HG03565 (cell line): ENCODE measurements at regions not wholly inside any gene's neighbourhood (a gene's known extent, or its start where the extent isn't known, plus 50 kb on each side); places are given as distances from the start of the nearest gene placed in this dataset.
"Not testable (repeated sequence)": the region's sequence is repeated elsewhere in the genome, so short reads cannot be mapped to it uniquely, and the experiment has no call there.

ENCODE experiments used
- ATAC-seq: cut with Tn5 transposase; IDR thresholded peaks from one replicate; pipeline ENCODE4 v1.9.1; 2021; ENCODE audit warnings: mild to moderate bottlenecking, moderate library complexity; ENCODE audit not compliant: unreplicated experiment

DNA sequence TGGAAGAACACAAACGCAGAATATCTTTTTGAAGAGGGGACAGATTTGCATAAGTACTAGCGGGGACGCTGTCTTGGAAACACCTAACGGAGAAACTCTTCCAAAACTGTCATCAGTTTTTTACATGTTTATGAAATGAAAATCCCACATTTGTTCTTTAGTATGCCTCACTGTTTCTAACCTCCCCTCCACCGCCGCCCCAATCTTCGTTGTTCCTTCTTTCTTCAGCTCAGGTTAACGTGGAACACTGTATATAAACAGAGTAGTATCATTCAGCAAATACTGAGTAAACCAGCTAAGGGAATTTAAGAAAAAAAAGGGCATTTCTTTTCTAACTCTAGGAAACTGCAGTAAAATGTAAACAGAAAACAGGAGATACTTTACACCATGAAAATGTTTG, 2345.6 kb downstream of the PCDH7 start:
- ATAC-seq: no peak

DNA sequence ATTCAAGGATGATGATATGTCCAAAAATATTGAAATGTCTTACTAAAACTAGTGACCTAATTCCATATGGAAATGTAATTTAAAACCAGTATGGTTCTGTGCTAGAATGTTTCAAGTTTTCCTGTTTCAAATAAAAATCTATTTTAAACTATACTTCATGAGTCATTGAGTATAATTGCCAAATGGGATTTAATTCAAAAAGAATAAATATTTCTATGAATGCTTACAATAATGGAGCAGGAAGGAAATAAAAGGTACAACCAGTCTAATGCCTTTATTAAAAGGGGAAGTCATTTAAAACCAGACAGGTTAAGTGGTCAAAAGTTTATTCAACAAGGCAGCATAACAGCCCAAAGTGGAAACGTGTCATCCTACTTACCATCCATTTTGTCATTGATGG, 2347.1 kb downstream of the PCDH7 start:
- ATAC-seq: no peak

DNA sequence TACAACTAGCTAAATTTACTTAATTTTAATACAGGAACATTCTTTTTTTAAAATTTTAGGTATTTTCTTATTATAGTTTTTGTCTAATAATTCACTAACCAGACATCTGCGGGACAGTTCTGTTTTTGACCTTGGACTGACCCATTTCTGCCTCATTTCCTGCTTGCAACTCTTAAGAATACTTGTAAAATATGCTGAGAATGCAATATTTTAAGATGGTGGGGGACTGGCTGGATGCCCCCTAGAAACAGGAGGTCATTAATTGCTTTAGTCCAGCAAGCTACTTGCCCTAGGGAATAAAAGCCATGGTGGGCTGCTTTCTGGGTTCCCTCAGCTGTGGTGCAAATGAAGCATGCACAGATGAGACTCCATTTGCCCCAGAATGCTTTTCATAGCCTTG, 2348.4 kb downstream of the PCDH7 start:
- no peak for ATAC-seq

DNA sequence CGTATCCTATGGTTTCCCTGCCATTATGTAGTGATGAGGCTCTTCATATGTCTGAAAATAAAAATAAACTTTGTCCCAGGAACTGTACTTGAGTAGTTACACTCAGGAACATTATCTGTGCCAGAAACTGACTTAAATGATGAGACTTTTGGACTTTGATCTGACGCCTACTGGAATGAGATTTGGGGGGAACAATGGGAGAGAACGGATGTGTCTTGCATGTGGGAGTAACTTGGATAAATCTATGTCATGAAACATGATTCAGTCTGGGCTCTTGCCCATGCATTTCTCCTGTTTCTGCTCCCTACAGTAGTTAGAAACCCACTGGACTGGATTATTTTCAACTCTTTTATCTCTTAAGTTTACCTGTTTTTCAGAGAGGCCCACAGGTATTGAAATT, 2351.4 kb downstream of the PCDH7 start:
- ATAC-seq: no peak

DNA sequence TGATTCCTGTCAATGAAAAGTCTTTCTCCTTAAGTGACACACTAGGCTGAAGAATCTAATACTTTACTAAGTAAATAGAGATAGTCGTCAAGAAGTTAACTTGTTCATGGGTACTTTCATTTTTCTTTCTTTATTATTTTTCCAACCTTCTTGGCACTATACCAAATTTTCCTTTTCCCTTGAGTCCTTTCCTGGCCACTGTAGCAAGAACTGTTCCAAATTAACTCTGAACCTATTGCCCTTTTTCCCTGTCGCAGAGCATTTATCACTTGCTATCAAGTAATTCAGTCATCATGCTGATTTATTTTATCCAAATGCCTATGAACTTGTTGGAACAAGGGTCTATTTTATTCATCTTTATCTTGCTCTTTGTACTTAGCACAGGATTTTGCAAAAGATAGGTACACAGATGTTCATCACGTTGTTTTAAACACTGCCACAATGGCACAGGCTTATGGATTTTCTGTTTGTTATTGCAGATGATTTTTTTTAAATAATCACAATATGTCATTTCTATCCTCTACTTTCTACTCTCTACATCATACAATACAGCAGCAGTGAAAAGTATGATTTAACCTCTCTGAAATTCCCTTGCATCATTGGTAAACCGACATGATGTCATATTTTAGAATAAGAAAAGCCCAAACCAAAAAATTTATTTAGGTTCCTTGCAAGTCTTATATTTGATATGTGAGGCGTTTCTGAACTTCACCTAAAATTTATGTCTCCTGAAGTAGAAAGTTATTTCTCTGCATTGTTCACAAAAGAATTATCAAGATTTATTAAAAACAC, 2352.3 kb downstream of the PCDH7 start:
- ATAC-seq: no peak

DNA sequence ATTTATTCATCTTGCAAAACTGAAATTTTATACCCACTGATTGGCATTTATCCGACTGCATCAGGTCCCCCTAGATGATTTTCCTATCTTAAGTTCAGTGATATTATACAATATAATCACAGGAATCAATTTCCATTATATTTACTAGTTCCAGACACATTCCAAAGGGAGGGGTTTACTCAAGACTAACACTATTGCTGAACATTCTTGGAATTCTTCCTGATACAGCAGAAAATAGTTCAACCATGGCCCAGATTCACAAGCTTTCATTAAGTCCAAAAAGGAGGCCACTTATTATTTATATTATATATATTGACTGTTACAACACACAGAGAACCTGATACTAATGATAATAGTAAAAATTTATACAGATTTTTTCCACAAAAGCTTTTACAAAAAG, 2353.6 kb downstream of the PCDH7 start:
- ATAC-seq: no peak

DNA sequence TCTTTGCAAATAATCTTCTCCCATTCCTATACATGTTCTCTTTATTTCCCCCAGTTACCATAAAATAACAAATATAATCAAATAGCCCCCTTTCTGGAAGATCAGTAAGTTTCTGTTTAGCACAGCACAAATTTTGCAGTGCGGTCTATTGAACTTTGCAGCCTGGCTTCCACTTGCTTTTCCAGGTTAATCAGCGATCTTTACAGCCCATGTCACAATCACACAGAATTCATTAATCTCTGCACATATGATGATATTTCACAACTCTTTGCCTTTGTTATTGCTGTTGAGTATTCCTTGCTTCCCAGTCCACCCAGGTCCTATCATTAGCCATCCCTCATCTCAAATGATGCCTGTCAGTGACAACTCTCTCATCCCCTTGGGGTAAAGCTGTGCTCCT, 2358.0 kb downstream of the PCDH7 start:
- no peak for ATAC-seq

DNA sequence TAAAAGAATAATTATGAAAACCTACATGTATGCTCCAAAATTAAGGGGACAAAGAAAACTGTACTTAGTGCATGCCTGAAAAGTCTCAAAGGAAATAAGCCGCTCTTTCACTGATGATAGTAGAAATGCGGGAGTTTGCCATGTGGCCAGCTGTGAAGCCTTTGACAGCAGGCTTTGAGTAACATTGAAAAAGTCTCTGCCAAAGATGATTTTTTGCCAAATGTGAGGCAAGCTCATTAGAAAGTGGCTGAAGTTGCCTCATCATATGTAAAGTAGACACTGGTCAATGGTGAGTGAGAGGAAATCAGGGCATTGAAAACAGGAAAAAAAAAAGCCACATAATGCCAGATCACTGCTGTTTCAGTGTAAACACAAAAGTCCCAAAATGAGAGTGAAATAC, 2360.1 kb downstream of the PCDH7 start:
- ATAC-seq: no peak

DNA sequence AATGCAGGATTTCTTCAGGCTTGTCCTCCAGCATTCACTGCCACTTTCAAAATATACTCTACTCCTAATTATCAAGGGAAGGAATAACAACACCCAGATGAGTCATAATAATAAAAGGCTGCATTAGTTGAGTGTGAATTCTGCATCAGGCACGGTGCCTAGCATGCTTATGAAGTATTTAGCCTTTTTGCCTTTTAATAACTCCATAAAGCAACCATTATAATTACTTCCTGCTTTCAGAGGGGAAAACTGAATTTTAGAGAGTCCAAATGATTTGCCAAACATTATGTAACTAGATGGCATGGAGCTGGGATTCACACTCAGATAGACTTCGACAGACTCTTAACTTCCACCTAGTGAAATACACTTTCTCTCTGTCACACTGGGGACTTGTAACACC, 2365.5 kb downstream of the PCDH7 start:
- ATAC-seq: no peak

DNA sequence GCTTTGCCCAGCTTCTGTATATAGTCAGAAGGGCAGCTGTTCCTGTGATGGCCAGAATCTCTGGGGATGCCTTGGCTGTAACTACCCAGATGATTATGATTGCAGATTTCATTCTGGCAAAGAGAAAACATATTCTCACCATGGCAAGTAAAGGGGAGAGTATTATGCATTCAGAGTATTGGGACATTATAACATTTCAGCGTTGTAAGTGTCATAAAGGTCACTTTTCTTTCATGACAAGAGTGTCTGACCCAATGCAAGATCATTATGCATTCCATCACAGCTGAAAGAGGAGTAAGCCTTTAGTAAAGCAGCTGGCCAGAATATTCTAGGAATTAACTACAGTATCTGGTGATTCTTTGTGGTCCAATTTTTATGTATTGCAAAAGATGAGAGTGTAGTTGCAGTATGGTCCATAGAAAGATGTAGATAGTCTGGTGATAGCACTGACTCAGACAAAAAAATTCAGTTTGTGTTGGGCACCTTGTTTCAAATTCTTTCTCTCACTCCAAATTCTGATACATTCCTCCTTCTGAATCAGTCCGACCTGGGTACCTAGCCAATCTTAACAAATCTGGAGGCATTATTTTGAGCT, 2366.3 kb downstream of the PCDH7 start:
- no peak for ATAC-seq

DNA sequence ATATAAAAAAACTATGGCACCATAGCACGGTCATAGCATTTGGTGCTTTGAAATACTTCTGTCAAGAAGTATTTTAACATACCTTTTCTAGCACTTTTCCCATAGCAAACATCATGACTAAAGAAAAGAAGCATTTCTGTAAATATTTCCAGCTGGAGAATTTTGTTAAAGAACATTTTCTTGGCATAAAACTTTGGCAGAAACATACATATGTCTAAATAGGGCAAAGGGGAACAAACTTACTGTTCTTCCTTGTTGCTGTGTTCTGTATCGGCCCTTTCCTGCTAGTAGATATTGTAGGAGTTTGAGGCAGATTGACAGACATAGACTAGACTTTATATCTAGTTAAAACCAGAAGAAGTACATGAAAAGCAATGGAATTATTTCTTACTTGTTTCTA, 2368.5 kb downstream of the PCDH7 start:
- ATAC-seq: no peak

DNA sequence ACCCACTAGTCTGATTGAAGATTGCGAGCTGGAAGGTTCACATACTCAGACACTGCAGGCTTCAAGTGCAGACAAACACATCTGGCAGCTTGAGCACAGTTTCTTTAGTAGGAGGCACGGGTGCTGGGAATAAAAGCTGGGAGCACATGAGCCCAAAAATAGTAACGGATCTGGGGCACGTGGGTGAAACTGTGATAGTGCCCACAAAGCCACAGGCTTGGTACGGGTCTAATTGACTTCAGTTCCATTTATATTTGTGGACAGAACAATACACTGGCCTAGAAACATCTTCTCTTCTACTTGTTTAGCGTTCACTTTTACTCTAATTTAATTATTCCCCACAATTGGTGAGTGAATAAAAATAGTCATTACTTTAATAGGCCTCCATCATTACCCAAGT, 2370.7 kb downstream of the PCDH7 start:
- no peak for ATAC-seq

DNA sequence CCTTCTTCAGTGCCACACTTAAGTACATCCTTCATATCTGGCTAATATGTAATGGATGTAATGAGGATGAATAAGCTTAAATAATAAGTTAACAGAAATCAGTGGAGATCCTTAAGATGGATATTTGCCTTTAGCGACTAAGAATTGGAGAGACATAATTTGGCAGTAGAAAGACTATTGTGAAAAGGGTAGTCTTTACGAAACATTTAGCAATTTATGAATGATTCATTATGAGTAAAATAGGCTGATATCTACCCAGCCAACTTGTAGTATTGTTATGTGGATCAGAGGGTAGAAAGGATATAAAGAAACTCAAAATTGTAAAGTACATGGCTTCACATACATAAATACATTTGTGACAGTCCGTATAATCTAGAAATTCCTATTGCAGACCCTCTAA, 2371.8 kb downstream of the PCDH7 start:
- no peak for ATAC-seq

DNA sequence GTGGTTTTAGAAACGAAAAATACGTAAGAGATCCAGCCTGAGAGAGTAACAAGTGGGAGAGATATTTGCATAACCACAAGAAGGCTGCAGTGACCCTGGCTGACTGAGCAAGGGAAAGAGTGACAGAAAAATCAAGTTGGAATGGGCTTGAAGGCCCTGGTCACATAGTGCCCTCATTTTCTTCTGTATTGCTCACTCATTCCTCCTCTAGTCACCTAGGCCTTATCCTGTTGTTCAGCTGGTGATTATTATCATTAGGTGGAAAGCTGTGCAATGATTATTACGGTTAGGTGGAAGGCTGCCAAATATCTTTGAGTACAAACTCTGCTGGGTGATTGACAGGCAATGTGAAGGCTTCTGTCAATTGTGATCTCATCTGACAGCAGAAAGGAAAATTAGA, 2384.1 kb downstream of the PCDH7 start:
- peak; percentile 87 for ATAC-seq

DNA sequence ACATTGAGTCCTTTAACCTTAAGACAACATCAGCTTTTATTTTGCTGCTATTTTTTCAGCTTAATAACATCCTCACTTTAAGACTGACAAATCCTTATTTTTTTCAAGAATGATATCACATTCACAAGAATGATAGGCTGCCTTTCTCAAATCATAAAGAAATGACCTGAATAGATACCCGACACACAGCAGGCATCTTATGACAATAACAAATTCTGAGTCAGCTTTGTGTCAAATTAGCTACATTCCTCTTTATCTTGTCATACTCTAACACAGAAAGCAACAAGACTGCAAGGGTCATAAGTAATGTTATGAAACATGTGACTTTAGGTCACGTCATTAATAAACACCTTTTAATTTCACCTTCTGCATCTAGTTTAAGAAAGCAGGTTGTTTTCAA, 2387.6 kb downstream of the PCDH7 start:
- ATAC-seq: no peak

DNA sequence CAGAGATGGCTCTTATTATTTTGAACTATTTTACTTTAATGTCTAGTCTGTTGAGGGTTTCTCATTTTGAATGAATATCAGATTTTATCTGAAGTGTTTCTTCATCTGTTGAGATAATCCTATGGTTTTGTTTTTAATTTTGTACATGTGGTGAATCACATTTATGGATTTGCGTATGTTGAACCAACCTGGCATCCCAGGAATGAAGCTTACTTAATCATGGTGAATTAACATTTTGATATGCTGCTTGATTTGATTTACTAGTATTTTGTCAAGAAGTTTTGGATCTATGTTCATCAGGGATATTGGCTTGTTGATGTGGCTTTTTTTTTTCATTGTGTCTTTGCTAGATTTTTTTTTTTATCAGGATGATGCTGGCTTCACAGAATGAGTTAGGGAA, 2390.9 kb downstream of the PCDH7 start:
- ATAC-seq: no peak

DNA sequence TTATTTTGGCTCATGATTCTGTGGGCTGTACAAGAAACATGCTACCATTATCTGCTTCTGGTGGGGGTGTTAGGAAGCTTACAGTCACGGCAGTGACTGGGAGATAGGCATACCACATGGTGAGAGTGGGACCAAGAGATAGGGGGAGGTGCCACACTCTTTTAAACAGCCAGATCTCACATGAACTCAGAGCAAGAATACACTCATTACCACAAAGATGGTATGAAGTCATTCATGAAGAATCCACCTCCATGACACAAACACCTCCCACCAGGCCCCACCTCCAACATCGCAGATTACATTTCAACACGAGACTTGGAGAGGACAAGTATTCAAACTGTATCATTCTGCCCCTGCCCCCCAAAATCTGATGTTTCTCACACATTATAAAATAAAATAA, 2396.7 kb downstream of the PCDH7 start:
- no peak for ATAC-seq

DNA sequence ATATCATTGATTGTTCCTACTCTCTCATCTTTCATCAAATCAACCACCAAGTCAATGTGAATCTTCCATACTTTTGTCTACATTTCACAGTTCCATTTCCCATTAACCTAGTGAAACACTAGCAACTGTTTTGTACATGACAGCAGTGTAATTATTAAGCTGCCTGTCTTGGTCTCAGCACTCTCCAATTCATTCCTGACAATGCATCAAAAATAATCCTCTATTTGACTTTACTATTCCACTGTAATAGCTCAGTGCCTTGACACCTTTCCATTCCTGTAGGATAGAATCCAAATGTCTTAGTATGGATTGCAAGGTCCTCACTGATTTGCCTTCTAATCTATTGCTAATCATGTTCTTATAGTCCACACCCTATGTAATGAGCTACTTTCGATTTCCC, 2405.8 kb downstream of the PCDH7 start:
- ATAC-seq: no peak

DNA sequence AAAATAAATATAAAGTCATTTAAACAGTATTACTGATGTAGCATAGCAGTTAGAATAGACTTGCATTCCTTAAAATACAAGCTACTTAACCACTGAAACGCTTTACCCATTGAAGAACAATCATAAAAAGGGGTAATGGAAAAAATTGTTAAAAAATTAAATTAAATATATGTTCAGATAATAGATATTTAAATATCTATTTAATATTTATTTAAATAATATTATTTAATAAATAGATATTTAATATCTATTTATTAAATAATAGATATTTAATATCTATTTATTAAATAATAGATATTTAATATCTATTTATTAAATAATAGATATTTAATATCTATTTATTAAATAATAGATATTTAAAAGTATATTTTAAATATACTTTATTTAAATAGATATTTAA, 2410.5 kb downstream of the PCDH7 start:
- not testable (repeated sequence) for ATAC-seq

DNA sequence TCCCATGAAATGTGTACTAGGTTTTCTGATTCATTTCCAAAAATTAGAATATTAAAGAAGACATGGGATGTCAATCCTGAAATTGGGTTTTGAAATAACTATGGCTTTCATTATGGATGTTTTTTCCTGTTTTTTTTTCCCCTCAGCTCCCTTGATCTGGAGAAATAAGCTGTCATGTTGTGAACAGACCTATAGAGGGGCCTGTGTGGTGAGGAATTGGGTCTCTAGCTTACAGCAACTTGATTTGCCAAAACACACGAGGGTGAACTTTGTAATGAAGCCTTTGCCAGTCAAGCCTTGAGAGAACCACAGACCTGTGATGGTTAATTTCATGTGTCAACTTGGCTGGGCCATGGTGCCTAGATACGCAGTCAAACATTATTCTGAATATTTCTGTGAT, 2413.6 kb downstream of the PCDH7 start:
- no peak for ATAC-seq

DNA sequence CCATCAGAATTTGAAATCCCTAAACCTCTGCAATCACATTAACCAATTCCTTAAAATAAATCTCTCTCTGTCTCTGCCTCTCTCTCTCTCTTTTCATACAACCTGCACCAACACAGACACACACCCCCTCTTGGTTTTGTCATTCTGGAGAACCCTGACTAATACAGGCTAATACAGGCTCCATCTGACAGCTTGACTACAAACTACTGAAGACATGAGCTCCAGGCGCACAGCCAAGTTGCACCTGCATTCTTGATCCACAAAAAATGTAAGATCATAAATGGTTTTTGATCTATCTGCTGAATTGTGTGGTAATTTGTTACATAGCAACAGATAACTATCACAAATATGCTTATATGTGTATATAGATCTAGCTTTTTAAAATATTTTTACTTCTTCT, 2414.2 kb downstream of the PCDH7 start:
- ATAC-seq: no peak

DNA sequence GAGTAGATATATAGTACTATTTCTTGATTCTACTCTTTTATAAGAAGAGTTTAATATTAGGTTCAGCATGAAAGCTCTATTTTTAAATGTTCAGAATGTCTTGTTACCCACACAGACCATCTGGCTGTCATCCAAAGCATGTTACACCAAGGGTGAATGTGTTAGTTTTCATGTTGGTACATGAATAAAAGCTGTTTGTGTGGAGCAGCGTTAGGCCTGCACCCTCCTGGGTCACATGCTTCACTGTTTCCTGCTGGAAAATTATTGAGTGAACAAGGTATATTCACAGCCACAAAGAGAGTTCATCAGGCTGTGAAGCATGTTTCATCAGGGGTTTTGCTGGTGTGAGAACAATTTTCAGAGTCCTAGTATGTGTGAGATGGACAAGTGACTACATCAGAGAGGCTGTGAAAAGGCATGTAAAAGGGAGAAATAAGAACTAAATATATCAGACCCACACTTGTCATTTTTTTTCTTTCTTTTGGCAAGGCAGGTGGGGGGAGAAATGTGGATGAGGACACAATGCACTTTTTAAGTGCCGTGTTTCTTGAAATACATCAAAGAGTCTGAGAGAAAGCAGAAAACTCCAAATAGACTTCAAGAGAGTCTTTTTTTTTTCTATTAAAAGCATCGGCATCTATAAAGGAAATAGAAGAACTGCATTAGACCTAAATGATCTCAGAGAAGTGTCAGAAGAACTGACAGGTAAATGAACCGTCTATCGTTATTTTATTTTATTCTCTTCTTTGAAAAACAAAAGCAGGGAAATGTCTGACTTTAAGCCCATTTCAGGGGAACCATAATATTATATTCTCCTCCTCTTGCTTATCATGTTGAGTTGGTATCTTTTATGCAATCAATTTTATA, 2429.7 kb downstream of the PCDH7 start:
- ATAC-seq: no peak
